Cardiac fibroblast (primary cell): ENCODE measurements at regions not wholly inside any gene's neighbourhood (a gene's known extent, or its start where the extent isn't known, plus 50 kb on each side); places are given as distances from the start of the nearest gene placed in this dataset.

Source experiments
- DNase-seq, 2 donors: peaks; one replicate each; pipeline versions ENCODE4 v3.0.0 to v3.0.0-alpha.2; 2010; ENCODE audit warnings: low read depth in 2 of 2
- H3K4me3 ChIP-seq, 2 donors: replicated peaks in 1 of 2; 1 replicate in 1 of 2; 2 replicates in 1 of 2; pipeline ENCODE4 v1.5.1; 2011; ENCODE audit warnings: low read depth in 2 of 2, low read length in 2 of 2, mild to moderate bottlenecking in 2 of 2, moderate library complexity in 1 of 2
- CTCF ChIP-seq: IDR thresholded peaks from one replicate; pipeline ENCODE4 v1.5.1; 2011; ENCODE audit warnings: low read depth, mild to moderate bottlenecking, low read length, inconsistent platforms

DNA sequence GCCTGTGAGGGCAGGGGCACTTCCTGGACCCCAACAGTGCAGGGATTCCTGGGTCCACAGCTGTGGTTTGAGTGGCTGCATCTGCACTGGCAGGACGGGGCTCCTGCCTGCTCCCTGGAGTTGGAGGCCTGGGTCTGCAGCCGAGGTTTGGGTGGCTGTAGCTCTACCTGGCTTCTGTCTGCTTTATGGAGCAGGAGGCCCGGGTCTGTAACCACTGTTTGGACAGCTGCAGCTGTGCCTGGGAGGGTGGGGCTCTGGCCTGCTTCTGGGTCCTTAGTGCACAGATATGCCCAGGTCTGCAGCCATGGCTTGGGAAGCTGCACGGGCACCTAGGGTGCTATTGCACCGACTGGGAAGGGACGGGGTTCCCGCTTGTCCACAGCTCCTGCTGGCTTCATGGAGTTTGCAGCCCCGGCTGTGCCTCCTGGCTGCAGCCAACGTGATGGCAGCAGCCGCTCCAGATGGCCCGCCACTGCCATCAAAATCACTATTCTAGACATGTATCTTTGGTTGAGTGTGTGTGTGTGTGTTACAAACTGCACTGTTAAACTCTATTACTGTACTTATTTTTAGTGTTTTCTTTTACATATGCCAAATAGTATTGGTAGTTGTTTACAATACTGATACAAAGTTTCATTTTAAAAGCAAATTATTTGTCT, 412.3 kb upstream of the KIRREL3 start:
- H3K4me3 ChIP-seq: no peak overlapping the region
- DNase-seq: no peak
- no peak for TF ChIP-seq CTCF

- no peak for DNase-seq
- TF ChIP-seq CTCF: no peak
- H3K4me3 ChIP-seq: no peak overlapping the region
These were observed 411.7 kb upstream of the KIRREL3 start for GRCh38 chr11:127412234-127412633.

DNA sequence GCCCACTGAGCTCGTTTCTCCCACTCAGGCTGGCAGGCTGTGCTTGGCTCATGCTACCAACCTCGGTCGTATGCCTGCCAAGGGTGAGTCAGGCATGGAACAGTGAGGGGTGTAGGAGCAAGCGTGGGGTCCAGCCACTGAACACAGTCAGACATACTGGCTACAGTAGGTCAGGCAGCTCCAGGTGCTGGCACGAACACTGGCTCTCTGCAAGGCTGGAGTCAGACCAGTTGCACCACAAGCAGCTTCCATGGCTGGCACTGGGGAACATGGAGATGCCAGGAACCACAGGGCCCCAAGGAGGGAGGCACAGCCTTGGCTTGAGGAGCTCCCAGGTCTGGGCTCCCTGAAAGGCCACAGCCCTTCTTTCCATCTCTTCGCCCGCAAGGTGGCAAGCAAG, 410.7 kb upstream of the KIRREL3 start:
- TF ChIP-seq CTCF: no peak
- DNase-seq: no peak
- no peak overlapping the region for H3K4me3 ChIP-seq

DNA sequence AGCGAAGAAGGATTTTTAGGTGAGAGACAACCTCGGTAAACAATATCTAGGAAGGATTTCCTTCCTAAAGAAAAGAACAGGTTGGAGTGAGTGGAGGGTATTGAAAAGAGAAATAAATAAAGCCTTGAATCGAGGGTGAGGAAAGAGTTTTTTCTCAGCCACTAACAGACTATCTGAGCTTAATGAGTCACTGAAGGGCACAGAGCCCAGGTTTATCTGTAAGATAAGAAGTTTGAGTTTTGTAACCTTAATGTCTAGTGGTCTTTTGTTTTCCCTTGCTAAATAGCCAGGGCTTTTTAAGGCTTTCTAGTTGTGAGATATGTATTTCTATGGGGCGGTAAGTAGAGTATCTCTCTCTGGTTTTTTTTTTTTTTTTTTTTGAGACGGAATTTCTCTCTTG, 394.5 kb upstream of the KIRREL3 start:
- DNase-seq: no peak

GRCh38 chr11:127393460-127393997, 393.0 kb upstream of the KIRREL3 start:
- no peak overlapping the region for H3K4me3 ChIP-seq
- no peak for TF ChIP-seq CTCF
- no peak for DNase-seq

More for the DNA sequence above, 394.5 kb upstream of the KIRREL3 start:
- TF ChIP-seq CTCF: no peak
- no peak overlapping the region for H3K4me3 ChIP-seq

DNA sequence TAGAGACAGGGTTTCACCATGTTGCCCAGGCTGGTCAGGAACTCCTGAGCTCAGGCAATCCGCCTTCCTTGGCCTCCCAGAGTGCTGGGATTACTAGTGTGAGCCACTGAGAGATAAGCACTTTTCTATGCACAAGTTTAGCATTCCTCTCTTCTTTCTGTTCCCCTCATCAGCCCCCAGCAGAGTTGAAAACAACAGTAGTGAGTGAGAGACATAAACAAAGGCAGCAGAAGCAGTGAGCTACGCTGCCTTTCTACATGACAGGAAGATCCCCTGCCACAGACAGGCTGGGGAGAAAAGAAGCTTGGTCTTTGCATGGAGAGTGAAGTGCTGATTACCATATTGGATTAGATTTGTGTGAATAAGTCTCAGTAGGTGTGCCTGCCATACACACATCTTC, 392.0 kb upstream of the KIRREL3 start:
- no peak overlapping the region for H3K4me3 ChIP-seq
- TF ChIP-seq CTCF: no peak
- DNase-seq: no peak

GRCh38 chr11:127390465-127390864, 389.9 kb upstream of the KIRREL3 start:
- TF ChIP-seq CTCF: no peak
- DNase-seq: no peak

More at GRCh38 chr11:127390465-127390864, 389.9 kb upstream of the KIRREL3 start:
- H3K4me3 ChIP-seq: no peak overlapping the region
